Lower lobe of right lung (tissue), 2 donors: ENCODE measurements at regions not wholly inside any gene's neighbourhood (a gene's known extent, or its start where the extent isn't known, plus 50 kb on each side); places are given as distances from the start of the nearest gene placed in this dataset.

Experiments used
- ATAC-seq, 2 donors: fragments of 200-7000 bp; cut with Tn5 transposase; one replicate each; pipeline ENCODE4 v1.9.1; 2020 to 2022; ENCODE audit warnings: mild to moderate bottlenecking in 2 of 2, moderate library complexity in 2 of 2
- DNase-seq: peaks from one replicate; pipeline ENCODE4 v3.0.0-alpha.2; 2020
- H3K27ac ChIP-seq: fragments of 200-600 bp; one replicate; pipeline ENCODE4 v1.8.0; 2022
- H3K27me3 ChIP-seq: fragments of 200-600 bp; one replicate; pipeline ENCODE4 v1.8.0; 2022; ENCODE audit warnings: low read depth
- H3K36me3 ChIP-seq: fragments of 200-600 bp; one replicate; pipeline ENCODE4 v1.8.0; 2022; ENCODE audit warnings: mild to moderate bottlenecking
- H3K4me1 ChIP-seq: fragments of 200-600 bp; one replicate; pipeline ENCODE4 v1.8.0; 2022
- H3K4me3 ChIP-seq: fragments of 200-600 bp; one replicate; pipeline ENCODE4 v1.8.0; 2022; ENCODE audit warnings: mild to moderate bottlenecking
- H3K9me3 ChIP-seq: fragments of 200-600 bp; one replicate; pipeline ENCODE4 v1.8.0; 2022
- intact Hi-C: fragments of 100-400 bp; cut with DNase I; formaldehyde crosslinking; loops from one replicate; pipeline ENCODE4 v1.11.0; 2022
- TF ChIP-seq, protein P1 (sequence below): fragments of 200-600 bp; IDR thresholded peaks from one replicate; pipeline ENCODE4 v1.8.0; 2022; ENCODE audit warnings: antibody characterized with exemption, mild to moderate bottlenecking
- donor health status: DM: no; HTN: yes; CAD: no; lungs with severe emphysema.

DNA sequence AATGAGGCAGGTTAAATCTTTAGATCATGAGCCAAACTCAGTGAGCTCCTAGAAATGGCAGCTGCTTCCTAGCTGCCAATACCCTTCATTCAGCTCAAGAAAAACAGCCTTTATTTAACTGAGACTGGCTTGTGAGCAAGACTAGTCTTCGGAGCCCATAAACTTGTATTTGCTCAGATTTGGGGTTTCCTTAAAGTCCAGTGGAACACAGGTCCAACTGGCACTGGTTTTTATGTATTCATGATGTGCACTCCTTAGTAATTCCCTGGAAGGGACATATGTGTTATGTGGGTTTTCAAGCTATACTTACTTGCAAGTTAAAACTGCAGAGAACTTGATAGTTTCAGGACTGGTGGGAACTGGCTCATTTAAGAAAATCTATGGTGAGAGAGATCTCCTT is 380.1 kb upstream of the TMEM132C start:
- Histone ChIP-seq H3K27me3 (no peaks in the 10 kb centered on the region), H3K36me3 (no peaks in the 10 kb centered on the region), H3K4me1 (no peaks in the 10 kb centered on the region), H3K4me3 (no peak overlapping the region), H3K27ac (no peak overlapping the region), H3K9me3 (no peaks in the 10 kb centered on the region)
- TF ChIP-seq, protein P1, sequence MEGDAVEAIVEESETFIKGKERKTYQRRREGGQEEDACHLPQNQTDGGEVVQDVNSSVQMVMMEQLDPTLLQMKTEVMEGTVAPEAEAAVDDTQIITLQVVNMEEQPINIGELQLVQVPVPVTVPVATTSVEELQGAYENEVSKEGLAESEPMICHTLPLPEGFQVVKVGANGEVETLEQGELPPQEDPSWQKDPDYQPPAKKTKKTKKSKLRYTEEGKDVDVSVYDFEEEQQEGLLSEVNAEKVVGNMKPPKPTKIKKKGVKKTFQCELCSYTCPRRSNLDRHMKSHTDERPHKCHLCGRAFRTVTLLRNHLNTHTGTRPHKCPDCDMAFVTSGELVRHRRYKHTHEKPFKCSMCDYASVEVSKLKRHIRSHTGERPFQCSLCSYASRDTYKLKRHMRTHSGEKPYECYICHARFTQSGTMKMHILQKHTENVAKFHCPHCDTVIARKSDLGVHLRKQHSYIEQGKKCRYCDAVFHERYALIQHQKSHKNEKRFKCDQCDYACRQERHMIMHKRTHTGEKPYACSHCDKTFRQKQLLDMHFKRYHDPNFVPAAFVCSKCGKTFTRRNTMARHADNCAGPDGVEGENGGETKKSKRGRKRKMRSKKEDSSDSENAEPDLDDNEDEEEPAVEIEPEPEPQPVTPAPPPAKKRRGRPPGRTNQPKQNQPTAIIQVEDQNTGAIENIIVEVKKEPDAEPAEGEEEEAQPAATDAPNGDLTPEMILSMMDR = no peak
- no peak for ATAC-seq
- intact Hi-C loops = no loop called here
- no peak for DNase-seq

DNA sequence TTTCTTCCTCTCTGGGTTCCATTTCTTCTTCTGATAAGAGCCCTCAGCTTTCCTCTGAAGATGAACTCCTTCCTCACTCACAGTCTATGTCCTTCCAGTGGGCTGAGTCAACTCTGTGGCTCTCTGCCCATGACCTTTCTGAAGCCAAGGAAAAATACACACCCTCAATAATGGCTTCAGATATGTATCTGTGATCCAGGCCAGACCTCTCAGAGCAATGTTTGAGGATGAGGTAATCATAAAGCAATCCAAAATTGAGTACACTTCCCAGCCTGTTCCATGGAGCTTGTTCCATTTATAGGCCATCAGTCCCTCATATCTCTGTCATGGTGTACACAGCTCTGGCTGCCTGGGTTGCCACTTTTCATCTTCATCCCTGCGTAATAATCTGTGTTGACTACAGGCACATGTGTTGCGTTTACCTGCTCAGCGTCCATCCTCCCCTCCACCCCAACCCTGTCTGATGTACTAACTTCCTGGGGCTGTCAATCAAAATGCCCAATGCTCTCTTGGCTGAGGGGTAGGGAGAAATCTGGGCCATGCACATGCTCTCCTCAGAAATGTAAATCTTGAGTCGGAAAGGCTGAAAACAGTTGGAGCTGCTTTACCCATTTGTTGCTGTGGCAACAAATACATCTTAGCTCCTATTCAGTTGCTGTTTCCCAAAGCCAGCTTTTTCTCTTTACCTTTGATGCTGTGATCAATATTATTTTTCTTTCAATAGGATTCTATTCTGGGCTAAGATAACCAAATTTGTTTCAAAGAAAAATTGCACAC is 377.8 kb upstream of the TMEM132C start:
- Histone ChIP-seq H3K9me3 (no peaks in the 10 kb centered on the region), H3K4me1 (no peaks in the 10 kb centered on the region), H3K4me3 (no peak overlapping the region), H3K27ac (no peak overlapping the region), H3K36me3 (no peaks in the 10 kb centered on the region), H3K27me3 (no peaks in the 10 kb centered on the region)
- TF ChIP-seq, protein P1 = no peak
- ATAC-seq = no peak
- intact Hi-C loops = no loop called here
- DNase-seq = no peak

DNA sequence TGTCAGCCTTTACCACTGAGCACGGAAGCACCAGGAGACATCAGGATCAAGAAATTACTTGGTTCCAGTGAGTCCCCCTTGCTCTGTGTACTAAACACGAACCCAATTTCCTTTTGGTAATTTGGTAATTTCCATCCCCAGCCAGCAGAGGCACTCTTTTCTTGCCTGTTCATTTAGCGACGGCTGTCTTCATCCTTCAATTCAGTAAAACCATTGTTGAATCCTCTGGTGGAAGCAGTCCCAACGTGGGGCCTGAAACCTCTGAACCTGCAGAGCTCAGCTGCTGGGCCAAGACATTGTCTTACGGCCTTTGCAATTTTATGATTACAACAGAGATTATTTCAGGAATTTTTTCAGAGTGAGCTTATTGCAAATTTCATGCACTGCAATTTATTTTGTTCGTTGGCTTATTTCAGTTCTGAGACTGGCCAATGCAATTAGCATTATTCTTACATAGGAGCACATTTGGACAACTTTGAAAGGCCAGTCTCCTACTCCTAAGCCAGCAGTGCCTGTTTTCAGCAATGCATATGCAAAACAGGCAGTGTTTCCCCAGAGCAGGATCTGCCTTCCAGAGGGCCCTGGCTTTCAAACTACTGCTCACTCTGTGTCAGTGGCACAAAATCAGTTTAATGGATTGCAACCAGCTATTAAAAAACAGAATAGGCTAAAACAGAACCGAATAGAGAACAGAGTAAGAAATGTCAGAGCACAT is 372.9 kb upstream of the TMEM132C start:
- no peak overlapping the region for H3K4me3 ChIP-seq
- DNase-seq = no peak
- intact Hi-C loops = no loop called here
- H3K36me3 ChIP-seq = no peaks in the 10 kb centered on the region
- no peak for ATAC-seq
- no peaks in the 10 kb centered on the region for H3K9me3 ChIP-seq
- no peak overlapping the region for H3K27ac ChIP-seq
- no peaks in the 10 kb centered on the region for H3K27me3 ChIP-seq
- no peaks in the 10 kb centered on the region for H3K4me1 ChIP-seq
- TF ChIP-seq, protein P1 = peak; percentile 20

DNA sequence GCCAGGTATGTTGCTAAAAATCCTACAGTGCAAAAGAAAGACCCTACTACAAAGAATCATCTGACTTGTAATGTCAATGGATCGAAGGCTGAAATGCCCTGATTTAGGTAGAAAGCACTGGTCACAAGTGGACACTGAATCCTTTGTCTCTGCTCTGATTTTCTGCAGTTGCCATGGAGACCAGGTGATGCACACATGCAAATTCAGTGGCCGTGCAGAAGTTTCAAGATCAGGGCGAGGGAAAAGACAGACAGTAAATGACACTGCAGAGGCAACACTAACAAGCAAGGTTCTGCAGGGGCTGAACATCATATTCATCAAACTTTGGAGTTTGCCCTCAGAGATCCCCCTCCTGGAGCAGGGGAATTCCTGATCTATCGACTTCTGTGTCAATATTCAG is 370.3 kb upstream of the TMEM132C start:
- TF ChIP-seq, protein P1 = no peak
- no peak overlapping the region for H3K27ac ChIP-seq
- intact Hi-C loops = no loop called here
- no peaks in the 10 kb centered on the region for H3K9me3 ChIP-seq
- H3K27me3 ChIP-seq = no peaks in the 10 kb centered on the region
- no peak overlapping the region for H3K4me3 ChIP-seq
- ATAC-seq (no peak), DNase-seq (no peak)
- no peaks in the 10 kb centered on the region for H3K36me3 ChIP-seq
- no peaks in the 10 kb centered on the region for H3K4me1 ChIP-seq

DNA sequence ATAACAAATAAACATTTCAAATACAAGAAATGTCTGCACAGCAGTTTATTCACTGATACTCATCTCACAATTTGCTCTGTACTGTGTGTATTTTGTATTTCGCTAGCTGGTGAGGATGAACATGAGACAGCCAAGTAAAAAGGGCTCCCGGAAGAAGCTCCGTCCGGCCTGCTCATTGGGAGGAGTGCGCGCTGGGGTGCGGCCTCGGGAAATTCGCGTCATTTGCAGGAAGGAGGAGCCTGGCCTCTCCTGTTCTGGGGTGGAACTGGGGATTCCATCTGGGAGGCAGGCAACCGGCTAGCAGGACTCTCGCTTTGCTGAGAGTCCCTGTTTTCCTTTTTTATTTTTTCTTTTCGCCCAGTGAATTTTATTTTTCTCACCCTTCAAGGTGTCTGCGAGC is 368.4 kb upstream of the TMEM132C start:
- intact Hi-C loops = no loop called here
- no peaks in the 10 kb centered on the region for H3K27me3 ChIP-seq
- no peak for DNase-seq
- no peaks in the 10 kb centered on the region for H3K4me1 ChIP-seq
- no peaks in the 10 kb centered on the region for H3K36me3 ChIP-seq
- no peak overlapping the region for H3K4me3 ChIP-seq
- no peak overlapping the region for H3K27ac ChIP-seq
- TF ChIP-seq, protein P1 = no peak
- no peak for ATAC-seq
- no peaks in the 10 kb centered on the region for H3K9me3 ChIP-seq
